GM21367 (cell line): ENCODE measurements at regions not wholly inside any gene's neighbourhood (a gene's known extent, or its start where the extent isn't known, plus 50 kb on each side); places are given as distances from the start of the nearest gene placed in this dataset.
A peak's percentile ranks its signal among the peaks of the same experiment; 100 is the strongest.

Source experiments
- ATAC-seq: cut with Tn5 transposase; IDR thresholded peaks from one replicate; pipeline ENCODE4 v1.9.1; 2021; ENCODE audit not compliant: unreplicated experiment

DNA sequence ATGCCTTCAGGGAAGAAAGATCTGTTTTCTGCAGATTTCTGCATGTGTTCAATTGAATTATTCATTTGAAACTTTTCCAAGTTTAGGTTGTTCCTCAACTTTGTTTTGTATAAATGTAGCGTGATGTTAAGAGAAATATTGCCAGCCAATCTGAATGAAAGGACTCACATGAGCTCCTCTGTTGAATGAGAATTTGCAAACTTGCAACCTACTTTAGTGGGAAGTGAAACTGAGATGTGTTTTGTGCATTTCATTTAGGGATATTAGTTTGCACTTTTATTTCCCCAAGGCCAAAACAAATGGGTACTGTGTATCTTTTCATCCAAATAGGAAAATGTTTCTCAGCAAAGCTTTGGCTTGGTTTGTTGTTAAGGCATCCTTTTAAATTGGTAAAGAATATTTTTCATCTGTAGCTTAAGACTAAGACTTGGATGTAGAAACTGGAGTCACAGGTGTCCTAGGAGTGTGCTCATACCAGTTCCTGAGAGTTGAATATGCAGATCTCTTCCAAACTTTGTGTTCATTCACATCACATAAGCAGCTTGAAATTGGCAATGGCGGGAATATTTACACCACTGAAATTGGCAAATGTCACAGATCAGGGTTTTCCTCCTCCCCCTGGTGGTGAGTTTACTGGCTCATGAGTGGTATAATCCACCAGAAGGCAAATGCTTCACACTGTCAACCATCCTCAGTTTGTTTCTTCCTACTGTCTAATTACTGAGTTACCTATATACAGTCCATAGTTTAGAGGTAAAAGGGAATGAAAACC, 193.6 kb upstream of the BANK1 start:
- ATAC-seq, result no peak

DNA sequence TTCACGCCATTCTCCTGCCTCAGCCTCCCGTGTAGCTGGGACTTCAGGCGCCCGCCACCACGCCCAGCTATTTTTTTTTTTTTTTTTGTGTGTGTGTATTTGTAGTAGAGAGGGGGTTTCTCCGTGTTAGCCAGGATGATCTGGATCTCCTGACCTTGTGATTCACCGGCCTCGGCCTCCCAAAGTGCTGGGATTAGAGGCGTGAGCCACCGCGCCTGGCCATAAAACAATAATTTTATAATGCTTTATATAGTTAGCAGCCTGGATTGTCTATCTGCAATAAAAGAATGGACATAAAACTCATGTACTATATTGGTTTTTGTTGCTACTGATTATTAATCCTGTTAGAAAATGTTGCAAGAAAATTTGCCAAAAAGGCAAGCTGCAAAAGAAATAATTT, 195.9 kb upstream of the BANK1 start:
- ATAC-seq, result no peak

DNA sequence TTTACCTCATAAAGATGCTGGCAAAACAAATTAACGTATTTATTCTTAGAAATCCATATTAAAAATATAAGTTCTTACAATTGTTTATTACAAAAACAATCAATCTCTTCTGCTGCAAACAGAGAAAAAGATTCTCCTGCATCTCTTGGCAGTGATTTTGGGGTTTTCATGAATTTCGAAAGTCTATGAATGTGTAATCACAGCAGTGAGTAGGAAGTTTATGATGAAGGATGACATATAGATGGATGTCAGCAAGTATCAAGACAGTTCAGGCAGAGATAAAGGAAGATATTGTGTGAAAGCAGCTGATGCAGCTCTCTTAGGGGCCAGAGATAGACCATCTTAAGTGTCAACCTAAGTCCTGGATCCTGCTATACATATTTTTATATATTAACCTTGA, 196.9 kb upstream of the BANK1 start:
- no peak for ATAC-seq

- ATAC-seq, result no peak
Measured at GRCh38 chr4:101584306-101584705, 206.2 kb upstream of the BANK1 start.

- no peak for ATAC-seq
Measured at GRCh38 chr4:101563126-101563525, 215.8 kb upstream of the PPP3CA start.

- ATAC-seq, result no peak
Measured at GRCh38 chr4:101556842-101557241, 209.5 kb upstream of the PPP3CA start.

GRCh38 chr4:101555341-101555880, 208.1 kb upstream of the PPP3CA start:
- no peak for ATAC-seq

- ATAC-seq, result no peak
Measured at GRCh38 chr4:101540336-101540735, 193.0 kb upstream of the PPP3CA start.

DNA sequence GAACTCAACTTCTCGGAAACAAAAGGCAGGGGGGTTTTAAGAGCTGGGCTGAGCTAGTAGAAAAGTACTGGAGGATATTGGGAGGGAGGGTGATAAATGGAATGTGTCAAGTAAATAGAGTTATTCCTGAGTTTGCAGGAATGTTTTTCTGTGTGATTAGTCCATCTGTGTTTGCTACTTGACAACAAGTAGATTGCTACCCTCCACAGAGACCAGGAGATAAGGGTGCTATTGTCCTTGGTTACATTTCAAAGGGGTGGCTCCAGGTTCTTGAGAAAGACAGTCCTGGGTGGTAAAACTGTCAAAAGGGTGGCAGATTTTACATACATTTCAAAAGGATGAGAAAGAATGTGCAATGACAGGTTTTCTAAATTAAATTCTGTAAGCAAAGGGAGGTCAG, 181.2 kb upstream of the PPP3CA start:
- ATAC-seq, result no peak

DNA sequence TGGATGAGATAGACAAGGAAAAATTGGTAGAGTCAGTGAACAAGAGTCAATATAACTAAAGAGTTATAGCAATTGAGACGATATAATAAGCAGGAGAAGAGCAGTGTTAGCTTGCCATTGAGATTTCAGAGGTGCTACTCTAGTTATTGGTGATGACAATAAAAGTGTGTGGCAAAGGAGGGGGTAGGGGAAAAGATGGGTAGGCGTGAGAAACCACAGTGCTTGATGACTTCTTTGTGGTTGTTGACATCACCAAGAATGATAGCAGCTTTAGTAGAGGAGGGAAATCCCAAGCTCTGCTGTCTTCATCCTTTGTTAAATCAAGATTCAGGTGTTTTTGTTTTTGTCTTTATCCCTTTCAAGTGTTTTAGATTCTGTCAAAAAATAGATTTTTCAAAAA, 179.9 kb upstream of the PPP3CA start:
- ATAC-seq, result peak; percentile 94

GRCh38 chr4:101515566-101515965, 168.2 kb upstream of the PPP3CA start:
- ATAC-seq, result no peak

DNA sequence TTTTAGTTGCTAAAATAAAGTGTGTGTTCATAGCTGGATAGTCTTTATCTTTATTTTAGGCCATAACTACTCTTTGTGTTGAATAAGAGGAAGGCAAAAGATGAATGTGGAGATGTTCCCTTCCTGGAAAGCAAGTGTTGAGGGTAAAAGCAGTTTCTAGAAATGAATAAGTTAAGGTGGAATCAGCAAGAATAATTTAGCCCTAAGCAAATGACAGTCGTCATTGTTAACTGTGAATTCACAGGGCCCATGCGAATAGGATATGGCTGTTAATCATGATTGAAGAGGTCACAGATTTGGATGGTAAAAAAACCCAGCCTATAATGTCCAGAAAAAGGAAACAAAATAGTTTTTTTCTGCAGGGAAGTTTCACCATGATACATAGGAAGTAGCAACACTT, 167.8 kb upstream of the PPP3CA start:
- ATAC-seq, result no peak

GRCh38 chr4:101512416-101512815, 165.1 kb upstream of the PPP3CA start:
- no peak for ATAC-seq

DNA sequence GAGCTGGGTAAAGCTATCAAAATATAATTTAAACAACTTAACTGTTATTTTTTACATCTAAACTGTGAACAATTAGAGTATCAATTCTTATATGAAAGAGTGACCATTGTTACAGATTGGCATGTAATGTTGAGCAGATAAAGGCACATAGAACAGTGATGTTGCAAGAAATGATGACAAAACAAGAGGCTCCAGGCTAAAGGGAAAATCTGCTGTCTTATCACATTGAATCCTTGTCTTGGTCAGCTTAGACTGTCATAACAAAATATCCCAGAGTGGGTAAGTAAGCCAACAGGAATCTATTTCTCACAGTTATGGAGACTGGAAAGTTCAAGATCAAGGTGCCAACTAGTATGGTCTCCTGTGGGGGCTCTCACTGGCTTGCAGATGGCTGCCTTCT, 154.1 kb upstream of the PPP3CA start:
- ATAC-seq, result no peak

DNA sequence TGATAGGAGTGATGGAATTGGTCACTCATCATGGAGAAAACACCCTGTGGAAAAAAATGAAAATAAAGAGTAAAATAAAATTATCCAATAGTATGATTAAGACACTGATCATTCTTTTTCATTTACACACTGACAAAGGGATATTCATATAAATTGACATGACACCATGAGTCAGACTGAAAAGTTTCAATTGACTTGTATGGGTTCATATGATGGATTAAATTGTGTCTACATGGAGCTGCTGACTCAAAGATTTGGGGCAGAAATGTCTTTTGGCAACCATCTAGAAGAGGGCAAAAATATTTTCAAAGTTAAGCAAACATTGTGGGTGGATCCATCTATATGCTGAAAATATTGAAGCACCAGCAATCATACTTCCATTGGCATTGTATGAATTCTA, 153.4 kb upstream of the PPP3CA start:
- ATAC-seq, result no peak

GRCh38 chr4:101475246-101475645, 127.9 kb upstream of the PPP3CA start:
- no peak for ATAC-seq

GRCh38 chr4:101471201-101471600, 123.9 kb upstream of the PPP3CA start:
- no peak for ATAC-seq

DNA sequence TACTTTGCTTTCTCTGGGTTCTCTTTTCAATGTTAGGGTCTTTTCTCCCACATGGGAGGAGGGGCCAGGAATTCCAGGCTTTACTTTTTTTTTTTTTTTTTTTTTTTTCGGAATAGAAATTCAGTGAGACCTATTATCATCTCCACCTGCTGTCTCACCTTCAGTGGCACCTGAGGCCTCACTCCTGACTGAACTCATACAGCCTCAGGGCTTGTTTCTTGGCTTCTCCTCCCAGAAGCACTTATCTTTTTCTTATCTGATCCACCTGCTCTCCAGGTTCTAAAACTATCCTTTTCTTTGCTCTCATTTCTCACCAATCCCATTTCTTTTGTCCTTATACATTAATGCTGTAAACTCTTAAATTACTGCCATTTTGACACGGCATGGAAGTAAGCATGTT, 117.3 kb upstream of the PPP3CA start:
- ATAC-seq, result no peak

DNA sequence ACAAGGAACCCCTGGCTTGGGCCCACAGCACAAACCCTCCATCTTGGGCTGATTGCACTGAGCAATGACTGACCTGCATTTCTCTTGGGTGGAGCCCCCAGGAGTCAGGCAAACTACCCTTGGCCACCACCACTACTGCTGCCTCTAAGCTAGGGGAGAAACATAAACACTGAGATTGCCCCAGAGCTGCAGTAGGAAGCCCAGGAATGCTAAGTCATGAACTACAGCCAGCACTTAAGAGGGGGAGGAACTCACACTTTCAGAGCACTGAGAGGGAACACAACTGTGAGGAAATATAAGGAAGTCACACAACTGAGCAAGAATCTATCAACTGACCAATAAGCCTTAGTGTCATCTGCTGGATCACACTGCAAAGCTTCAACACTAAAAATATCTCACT, 111.6 kb upstream of the PPP3CA start:
- ATAC-seq, result no peak

DNA sequence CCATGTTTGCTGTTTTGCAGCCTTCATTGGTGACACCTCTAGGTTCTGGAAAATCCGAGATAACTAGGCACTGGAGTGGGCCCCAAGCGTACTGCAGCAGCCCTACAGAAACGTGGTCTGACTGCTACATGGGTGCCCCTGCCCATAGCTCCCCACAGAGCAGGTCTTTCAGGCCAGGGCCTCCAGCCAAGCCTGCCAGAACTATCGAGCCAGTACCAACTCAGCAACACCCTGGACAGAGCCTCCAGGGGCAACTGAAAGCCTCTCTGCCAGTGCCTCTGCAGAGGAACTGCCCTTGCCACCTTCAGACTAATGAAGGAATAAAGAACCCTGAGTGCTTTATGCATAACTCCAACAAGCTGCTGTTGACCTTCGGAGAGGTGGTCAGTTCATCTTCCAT, 111.1 kb upstream of the PPP3CA start:
- ATAC-seq, result no peak

- ATAC-seq, result no peak
Measured at GRCh38 chr4:101451086-101451485, 103.8 kb upstream of the PPP3CA start.

DNA sequence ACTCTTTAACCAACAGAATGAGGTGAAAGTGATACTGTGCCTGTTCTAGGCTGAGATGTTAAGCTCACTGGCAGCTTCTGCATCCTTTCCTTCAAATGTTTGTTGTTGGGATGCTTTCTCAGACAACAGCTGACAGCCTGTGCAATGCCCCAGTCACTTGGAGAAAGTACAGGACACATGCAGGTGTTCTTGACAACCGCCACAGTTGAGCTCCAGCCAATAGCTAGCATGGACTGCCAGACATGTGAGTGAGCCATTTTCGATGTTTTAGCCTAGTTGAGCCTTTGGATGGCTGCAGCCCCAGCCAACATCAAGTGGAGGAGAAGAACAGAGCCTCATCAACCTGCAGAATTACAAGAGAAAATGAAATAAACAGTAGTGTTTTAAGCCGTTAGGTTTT, 94.1 kb upstream of the PPP3CA start:
- ATAC-seq, result no peak

DNA sequence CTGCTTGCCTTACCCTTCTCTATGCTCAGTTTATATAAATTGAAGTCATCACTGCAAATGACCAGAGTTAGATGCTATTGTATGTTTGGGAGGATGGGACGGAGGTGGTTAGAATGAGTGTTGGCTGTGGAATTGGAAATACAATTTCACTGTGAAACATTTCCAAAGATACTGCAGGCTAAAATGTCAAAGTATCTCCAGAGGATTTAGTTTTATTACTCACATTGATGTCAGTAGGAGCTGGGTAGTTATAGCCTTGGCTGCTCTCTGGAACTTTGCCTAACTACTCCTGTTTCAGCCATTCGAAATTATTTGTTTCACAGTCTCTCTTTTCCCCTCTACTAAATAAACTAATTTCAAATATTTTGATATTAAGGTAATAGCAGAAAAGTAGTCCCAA, 92.6 kb upstream of the PPP3CA start:
- ATAC-seq, result no peak
